ENCODE measurements at regions not wholly inside any gene's neighbourhood (a gene's known extent, or its start where the extent isn't known, plus 50 kb on each side); places are given as distances from the start of the nearest gene placed in this dataset.
A peak's percentile ranks its signal among the peaks of the same experiment; 100 is the strongest.

GRCh38 chr13:55090612-55091011, 2050.1 kb upstream of the PRR20A start:
- Histone ChIP-seq H3K9me3 (ENCODE audit: low read depth, low read length, poor library complexity, severe bottlenecking) (no peaks in the 10 kb centered on the region), H3K27ac (ENCODE audit: low read depth, low read length, poor library complexity, severe bottlenecking) (no peak overlapping the region), H3K4me1 (ENCODE audit: insufficient read depth, low read length, poor library complexity, severe bottlenecking) (no peaks in the 10 kb centered on the region), H3K36me3 (ENCODE audit: insufficient read depth, low read length, poor library complexity, severe bottlenecking) (no peaks in the 10 kb centered on the region), H3K4me3 (ENCODE audit: low read depth, low read length, poor library complexity, severe bottlenecking) (no peak overlapping the region), H3K27me3 (replicated peaks; ENCODE audit: insufficient read depth, low read depth, low read length, poor library complexity) (no peaks in the 10 kb centered on the region)
- ChIA-PET CTCF (no interaction called here), POLR2A (ENCODE audit: low non-redundant PET) (no interaction called here)
- TF ChIP-seq CTCF (conservative IDR thresholded peaks at IDR 0.05; ENCODE audit: low read depth, low read length) (no peak), EZH2 (IDR thresholded peaks at IDR 0.05; ENCODE audit: borderline replicate concordance, low read depth, low read length, poor library complexity, severe bottlenecking) (no peak)
- DNase-seq (ENCODE audit: low spot score), result no peak
- intact Hi-C loops (cut with micrococcal nuclease; ENCODE audit: unreplicated experiment), result no loop called here
- BruUV-seq (replicated peaks), result no TSS peak

GRCh38 chr13:55091172-55091571, 2049.5 kb upstream of the PRR20A start:
- Histone ChIP-seq H3K27me3 (replicated peaks; ENCODE audit: insufficient read depth, low read depth, low read length, poor library complexity) (no peaks in the 10 kb centered on the region), H3K36me3 (ENCODE audit: insufficient read depth, low read length, poor library complexity, severe bottlenecking) (no peaks in the 10 kb centered on the region), H3K4me3 (ENCODE audit: low read depth, low read length, poor library complexity, severe bottlenecking) (no peak overlapping the region), H3K4me1 (ENCODE audit: insufficient read depth, low read length, poor library complexity, severe bottlenecking) (no peaks in the 10 kb centered on the region), H3K27ac (ENCODE audit: low read depth, low read length, poor library complexity, severe bottlenecking) (no peak overlapping the region), H3K9me3 (ENCODE audit: low read depth, low read length, poor library complexity, severe bottlenecking) (no peaks in the 10 kb centered on the region)
- TF ChIP-seq EZH2 (IDR thresholded peaks at IDR 0.05; ENCODE audit: borderline replicate concordance, low read depth, low read length, poor library complexity, severe bottlenecking) (no peak), CTCF (conservative IDR thresholded peaks at IDR 0.05; ENCODE audit: low read depth, low read length) (no peak)
- intact Hi-C loops (cut with micrococcal nuclease; ENCODE audit: unreplicated experiment), result no loop called here
- DNase-seq (ENCODE audit: low spot score), result no peak
- BruUV-seq (replicated peaks), result no TSS peak
- ChIA-PET POLR2A (ENCODE audit: low non-redundant PET) (no interaction called here), CTCF (no interaction called here)

GRCh38 chr13:55106509-55106908, 2034.2 kb upstream of the PRR20A start:
- POLR2A ChIA-PET (ENCODE audit: low non-redundant PET), result no interaction called here
- H3K36me3 ChIP-seq (ENCODE audit: insufficient read depth, low read length, poor library complexity, severe bottlenecking), result no peaks in the 10 kb centered on the region
- CTCF ChIA-PET, result no interaction called here
- H3K9me3 ChIP-seq (ENCODE audit: low read depth, low read length, poor library complexity, severe bottlenecking), result no peaks in the 10 kb centered on the region
- H3K4me3 ChIP-seq (ENCODE audit: low read depth, low read length, poor library complexity, severe bottlenecking), result no peak overlapping the region
- no TSS peak for BruUV-seq (replicated peaks)
- H3K27me3 ChIP-seq (replicated peaks; ENCODE audit: insufficient read depth, low read depth, low read length, poor library complexity), result no peaks in the 10 kb centered on the region
- no peaks in the 10 kb centered on the region for H3K4me1 ChIP-seq (ENCODE audit: insufficient read depth, low read length, poor library complexity, severe bottlenecking)
- H3K27ac ChIP-seq (ENCODE audit: low read depth, low read length, poor library complexity, severe bottlenecking), result no peak overlapping the region
- intact Hi-C loops (cut with micrococcal nuclease; ENCODE audit: unreplicated experiment), result no loop called here
- peak; percentile 57 for DNase-seq (ENCODE audit: low spot score)
- TF ChIP-seq EZH2 (IDR thresholded peaks at IDR 0.05; ENCODE audit: borderline replicate concordance, low read depth, low read length, poor library complexity, severe bottlenecking), result no peak
- no peak for TF ChIP-seq CTCF (conservative IDR thresholded peaks at IDR 0.05; ENCODE audit: low read depth, low read length)
